GM19023 (cell line): ENCODE measurements at regions not wholly inside any gene's neighbourhood (a gene's known extent, or its start where the extent isn't known, plus 50 kb on each side); places are given as distances from the start of the nearest gene placed in this dataset.
"Not testable (repeated sequence)": the region's sequence is repeated elsewhere in the genome, so short reads cannot be mapped to it uniquely, and the experiment has no call there.

ENCODE experiments used
- ATAC-seq: cut with Tn5 transposase; IDR thresholded peaks from one replicate; pipeline ENCODE4 v1.9.1; 2021; ENCODE audit warnings: mild to moderate bottlenecking, moderate library complexity; ENCODE audit not compliant: unreplicated experiment

DNA sequence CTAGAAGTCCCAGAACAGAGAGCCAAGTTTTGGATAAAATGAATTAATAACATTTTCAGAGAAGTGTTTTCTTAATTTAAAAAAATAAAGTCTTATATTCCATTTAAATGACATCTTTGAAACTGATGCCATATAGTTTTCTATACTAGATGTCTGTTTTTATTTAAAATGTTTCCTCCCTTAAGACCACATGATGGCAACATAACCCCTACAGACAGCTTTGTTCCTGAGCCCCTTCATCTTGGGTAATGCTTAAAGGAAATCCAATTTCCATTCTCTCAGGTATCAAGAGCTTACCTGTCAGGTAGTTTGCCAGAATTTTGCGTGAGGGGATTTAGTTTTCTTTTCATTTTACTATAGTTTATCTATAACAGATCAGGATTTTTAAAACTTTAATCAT lies 181.4 kb upstream of the UGT8 start:
- no peak for ATAC-seq

DNA sequence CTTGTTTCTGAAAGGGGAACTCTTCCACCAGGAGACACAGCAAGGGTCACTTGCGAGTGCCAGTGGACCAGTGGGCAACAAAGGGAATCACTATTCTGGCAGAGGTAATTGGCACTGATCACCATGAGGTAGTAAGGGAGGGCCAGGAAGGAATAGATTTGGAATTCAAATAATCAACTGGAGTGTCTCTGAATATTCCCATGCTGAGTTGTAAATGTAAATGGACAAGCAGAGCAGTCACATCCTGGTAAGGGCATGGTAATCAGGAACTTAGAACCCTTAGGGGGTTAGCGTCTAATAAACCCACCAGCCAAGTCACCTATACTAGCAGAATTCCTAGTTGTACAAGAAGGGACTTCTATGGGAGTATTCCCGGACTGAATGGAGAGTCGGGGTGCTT lies 178.5 kb upstream of the UGT8 start:
- no peak for ATAC-seq

DNA sequence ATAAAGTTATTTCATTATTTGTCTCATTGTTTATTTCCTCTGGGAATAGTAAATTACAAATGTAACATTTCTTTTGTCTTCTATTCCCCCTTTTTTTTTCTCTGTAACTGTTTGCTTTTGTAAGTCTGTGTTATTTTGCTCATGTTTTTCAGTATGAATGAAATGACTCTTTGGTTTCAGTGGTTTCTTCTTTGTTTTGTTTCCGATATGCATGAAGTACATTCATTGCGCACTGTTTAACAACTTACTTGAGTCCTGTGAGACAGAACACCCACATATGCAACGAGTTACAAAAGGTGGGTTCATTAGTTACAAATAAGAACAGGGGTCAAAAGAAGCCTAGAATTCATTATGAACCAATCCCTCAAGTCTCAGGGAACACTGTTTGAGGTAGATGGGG lies 175.0 kb upstream of the UGT8 start:
- peak; percentile 85 for ATAC-seq

DNA sequence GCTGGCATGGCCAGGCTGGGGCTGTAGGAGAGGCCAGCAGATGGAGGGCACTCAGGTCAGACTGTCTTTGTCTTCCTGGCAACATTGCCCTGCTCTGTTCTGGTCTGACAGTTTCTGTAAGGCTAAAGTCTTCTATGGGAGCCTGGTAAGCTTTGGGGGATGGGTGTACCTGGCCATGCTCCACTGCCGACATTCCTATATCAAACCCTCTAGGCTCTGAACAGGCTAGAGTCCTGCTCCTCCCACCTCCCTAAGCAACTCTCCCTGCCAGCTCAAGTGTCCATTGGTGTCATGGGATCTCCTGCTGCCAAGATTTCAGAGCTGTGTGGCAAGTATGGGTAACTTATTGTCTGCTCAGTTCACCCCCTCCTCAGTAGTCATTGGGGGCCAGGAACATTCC lies 163.5 kb upstream of the UGT8 start:
- no peak for ATAC-seq

- ATAC-seq: no peak
These were observed 155.8 kb upstream of the UGT8 start for GRCh38 chr4:114442856-114443255.

- no peak for ATAC-seq
These were observed 154.4 kb upstream of the UGT8 start for GRCh38 chr4:114444211-114444610.

DNA sequence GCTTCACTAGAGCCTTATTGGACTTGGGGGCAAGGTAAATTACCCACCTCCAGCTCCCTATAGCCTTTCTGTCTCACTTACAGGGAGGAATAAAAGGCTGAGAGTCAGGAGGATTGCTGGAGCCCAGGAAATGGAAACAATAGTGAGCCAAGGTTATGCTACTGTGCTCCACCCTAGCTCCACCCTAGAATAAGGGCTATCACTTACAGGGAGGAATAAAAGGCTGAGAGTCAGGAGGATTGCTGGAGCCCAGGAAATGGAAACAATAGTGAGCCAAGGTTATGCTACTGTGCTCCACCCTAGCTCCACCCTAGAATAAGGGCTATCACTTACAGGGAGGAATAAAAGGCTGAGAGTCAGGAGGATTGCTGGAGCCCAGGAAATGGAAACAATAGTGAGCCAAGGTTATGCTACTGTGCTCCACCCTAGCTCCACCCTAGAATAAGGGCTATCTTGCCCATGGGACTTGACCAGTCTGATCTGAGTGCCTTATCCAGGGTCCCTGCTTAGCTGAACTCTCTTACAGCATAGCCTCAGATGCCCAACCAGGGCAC lies 150.6 kb upstream of the UGT8 start:
- ATAC-seq: not testable (repeated sequence)

DNA sequence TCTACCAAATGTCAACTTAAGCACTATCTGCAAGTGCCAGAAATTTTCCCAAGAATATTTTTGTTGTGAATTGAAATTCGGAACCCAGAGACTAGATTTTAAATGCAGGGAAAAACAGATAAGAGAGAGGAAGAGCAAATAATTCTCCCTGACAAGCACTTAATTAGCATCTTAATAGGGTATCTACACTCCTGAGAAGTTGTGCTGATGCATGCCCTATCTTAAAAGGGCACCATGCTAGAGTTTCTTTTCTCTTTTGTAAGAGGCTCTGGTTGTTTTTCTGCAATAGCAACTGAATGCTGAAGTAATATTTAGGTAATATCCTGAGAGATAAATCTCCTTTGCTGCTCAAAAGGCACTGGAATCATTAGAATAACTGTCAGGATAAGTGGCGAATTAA lies 139.9 kb upstream of the UGT8 start:
- ATAC-seq: no peak

DNA sequence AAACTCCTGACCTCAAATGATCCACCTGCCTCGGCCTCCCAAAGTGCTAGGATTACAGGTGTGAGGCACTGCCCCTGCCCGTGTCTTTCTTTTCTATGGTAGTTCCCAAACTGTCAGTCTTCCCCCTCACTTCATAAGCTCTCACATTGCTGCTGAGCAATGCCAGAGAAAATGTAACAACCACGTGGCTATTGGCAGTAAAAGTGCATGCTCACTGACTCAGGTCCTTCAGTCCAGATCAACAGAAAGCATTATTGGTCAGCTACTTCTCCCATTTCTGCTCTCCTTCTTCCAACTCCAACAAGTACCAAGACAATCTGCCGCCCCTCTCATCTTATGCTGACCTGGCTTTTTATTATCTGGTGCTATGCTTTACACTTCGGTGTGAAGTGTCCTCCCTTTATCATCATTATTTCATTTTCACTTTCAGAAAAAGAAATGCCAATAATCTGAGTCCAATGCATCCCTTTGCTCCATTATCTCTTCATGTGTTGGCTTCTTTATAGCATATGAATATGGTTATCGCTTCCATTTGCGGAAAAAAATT lies 133.8 kb upstream of the UGT8 start:
- no peak for ATAC-seq

DNA sequence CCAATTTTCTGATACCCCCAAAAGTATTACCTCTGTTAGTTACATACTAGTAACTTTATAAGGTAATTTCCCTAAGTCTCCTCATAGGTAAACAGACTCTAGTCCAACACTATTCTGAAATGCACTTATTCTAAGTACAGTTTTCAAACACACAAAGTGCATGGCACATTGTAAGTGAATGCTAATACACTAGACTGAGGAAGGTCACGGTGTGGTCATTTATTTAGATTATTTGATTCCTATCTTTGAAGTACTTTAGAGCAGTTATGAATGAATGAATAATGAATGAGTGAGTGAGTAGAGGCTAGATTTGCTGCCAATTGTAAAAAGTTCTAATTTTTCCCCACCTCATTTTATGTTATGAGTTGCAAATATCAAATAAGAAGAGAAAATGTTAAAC lies 132.8 kb upstream of the UGT8 start:
- no peak for ATAC-seq

GRCh38 chr4:114466299-114466698 lies 132.3 kb upstream of the UGT8 start:
- ATAC-seq: no peak

DNA sequence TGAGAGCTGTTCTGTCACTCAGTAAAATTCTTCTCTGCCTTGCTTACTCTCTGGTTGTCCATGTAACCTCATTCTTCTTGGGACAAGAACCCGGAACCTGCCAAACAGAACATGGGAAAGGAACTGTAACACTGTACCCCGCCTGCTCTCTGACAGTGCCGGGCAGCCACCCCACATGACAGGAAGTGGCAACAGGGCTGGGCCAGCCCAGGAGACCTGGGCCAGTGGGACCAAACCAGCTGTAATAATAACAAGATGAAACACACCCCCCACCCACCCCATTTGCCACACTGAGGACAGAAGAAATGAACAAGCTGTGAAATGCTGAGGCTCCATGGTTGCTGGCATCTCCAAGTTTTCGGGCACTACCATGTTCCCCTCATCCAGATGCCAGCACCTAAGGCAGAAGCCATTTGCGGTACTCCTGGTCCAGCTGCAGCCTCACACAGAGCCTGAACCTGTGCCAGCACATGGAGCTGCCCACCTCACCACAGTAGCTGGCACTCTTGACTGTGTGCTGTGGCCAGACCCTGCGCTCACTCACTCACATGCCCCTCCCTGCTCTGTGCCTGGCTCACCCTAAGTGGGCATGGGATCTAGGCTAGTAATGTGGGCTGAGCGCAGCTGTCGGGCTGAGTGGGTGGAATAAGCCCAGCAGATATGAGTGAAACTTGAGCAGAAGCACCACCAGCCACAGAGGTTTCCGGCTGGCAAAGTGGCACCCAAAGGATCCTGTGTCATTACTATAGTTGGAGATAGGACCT lies 126.2 kb upstream of the UGT8 start:
- ATAC-seq: no peak

DNA sequence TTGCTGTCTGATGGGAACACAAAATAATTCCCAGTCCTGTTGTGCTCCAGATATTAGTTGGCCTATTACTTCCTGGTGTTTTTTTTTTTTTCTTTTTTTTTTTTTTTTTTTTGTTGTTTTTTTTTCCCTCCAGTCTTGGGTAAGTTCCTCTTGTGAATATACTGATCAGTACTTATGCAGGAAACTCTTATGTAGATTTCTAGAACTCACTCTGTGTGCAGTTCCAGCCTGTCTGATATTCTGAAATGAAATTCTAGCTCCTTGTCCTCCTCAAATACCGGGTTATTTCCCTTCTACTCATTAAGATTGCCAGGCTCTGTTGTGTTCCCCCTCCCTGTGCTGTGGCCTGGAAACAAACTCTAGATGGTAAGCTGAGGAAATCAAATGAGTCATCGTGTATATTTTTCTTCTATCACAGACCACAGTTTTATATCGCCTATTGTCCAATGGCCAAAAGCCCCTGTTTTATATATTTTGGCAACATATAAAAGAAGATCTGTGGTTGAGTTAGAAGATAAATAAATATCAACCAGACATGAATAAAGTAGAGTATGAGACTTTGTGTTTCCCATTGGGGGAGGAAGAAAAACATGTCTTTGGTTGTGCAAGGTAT lies 124.3 kb upstream of the UGT8 start:
- ATAC-seq: no peak

GRCh38 chr4:114476310-114476709 lies 122.3 kb upstream of the UGT8 start:
- no peak for ATAC-seq

- no peak for ATAC-seq
These were observed 119.0 kb upstream of the UGT8 start for GRCh38 chr4:114479595-114479994.

DNA sequence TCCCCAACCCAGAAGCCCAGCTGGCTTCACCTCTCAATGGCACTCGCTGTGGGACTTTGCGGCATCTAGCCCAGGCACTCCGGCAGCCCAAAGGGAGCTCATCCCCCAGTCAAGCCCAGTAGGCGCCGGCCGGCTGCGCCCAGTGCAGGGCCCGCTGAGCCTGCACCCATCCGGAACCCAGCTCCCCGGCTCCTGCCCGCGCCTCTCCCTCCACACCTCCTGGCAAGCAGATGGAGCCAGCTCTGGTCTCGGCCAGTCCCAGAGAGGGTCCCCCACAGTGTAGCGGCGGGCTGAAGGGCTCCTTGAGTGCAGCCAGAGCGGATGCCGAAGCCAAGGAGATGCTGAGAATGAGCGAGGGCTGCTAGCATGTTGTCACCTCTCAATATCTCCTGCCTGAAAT lies 116.8 kb upstream of the UGT8 start:
- no peak for ATAC-seq

GRCh38 chr4:114487101-114487500 lies 111.5 kb upstream of the UGT8 start:
- no peak for ATAC-seq

- no peak for ATAC-seq
These were observed 110.2 kb upstream of the UGT8 start for GRCh38 chr4:114488301-114488982.

DNA sequence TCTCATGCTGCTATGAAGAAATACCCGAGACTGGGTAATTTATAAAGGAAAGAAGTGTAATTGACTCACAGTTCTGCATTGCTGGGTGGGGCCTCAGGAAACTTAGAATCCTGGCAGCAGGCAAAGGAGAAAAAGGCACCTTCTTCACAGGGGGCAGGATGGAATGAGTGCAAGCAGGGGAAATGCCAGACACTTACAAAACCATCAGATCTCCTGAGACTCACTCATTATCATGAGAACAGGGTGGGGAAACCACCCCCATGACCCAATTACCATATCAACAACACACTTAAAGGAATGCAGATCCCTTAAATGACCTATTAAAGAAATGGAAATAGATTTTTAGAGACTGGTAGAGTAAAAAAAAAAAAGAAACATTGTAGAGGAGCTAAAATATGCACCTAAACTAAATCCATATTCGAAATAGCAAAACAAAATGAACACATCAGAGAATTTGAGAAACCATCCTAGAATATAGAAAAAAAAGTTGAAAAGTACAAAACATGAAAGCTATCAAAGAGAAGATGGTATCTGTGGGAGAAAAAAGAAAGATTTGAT lies 104.3 kb upstream of the UGT8 start:
- ATAC-seq: no peak

DNA sequence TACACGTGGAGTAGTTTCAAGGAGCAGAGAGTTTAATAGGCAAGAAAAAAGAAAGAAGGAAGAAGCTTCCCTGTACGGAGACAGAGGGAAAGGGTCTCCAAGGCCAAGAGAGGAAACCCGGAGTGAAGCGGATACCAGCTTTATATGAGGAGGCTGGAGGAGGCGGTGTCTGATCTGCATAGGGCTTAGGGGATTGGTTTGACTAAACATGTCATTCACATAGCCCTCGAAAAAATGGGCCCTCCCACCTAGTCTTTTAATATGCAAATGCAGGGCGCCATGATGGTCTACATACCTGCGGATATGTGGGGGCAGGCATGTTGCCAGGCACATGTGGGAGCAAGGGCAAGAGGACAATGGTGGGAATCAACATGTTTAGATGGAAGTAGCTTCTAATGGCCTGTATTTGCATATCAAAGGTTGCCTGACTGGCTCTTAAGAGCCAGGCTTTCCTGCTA lies 103.1 kb upstream of the UGT8 start:
- ATAC-seq: no peak

DNA sequence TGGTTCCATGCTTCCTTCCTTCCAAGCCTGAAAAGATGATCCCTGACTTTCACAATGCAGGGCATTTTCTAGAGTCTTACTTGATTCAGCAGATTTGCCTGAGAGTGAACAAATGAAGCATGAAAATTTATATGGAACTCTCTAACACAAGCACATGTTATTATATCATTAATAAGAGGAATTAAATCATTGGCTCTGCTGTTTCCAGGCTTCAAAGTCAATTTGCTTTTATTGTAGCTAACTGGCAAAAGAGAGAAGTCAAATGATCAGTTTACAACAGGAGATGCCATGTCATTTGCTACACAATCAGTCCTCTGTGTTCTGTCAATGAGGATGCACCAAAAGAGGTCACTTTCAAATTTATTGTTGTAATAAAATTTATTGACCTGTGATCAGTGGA lies 101.5 kb upstream of the UGT8 start:
- no peak for ATAC-seq
